ENCODE measurements at regions not wholly inside any gene's neighbourhood (a gene's known extent, or its start where the extent isn't known, plus 50 kb on each side); places are given as distances from the start of the nearest gene placed in this dataset.

DNA sequence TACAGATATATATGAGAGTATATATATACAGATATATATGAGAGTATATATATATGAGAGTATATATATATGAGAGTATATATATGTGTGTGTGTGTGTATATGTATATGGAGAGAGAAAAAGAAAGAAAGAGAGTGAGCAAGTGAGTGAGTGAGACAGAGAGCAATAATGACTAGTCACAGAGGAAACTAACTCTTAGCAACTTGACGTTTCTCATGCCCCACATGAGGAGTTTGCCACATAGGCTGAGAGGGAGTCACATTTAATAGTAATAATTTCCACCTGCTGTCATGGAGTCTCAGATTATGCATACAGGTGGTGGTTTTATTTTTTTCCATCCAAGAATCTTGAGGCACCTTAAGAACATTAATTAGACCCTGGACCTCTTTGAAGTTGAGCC lies 199.9 kb downstream of the GATA3 start:
- DNase-seq (ENCODE audit: low read depth): no peak
- Histone ChIP-seq H3K4me3 (ENCODE audit: low read length) (no peak overlapping the region), H3K36me3 (ENCODE audit: control insufficient read depth, insufficient read depth, low read length, severe bottlenecking) (no peaks in the 10 kb centered on the region), H3K27me3 (replicated peaks; ENCODE audit: control insufficient read depth, insufficient read depth, low read length) (peaks cover 3% of the 10 kb centered on the region), H3K9me3 (ENCODE audit: control insufficient read depth, low read length) (peaks cover 5% of the 10 kb centered on the region), H3K4me1 (ENCODE audit: control insufficient read depth, insufficient read depth, low read length) (no peaks in the 10 kb centered on the region), H3K9ac (ENCODE audit: low read length) (no peak overlapping the region)

GRCh38 chr10:8255301-8255700 lies 200.8 kb downstream of the GATA3 start:
- no peaks in the 10 kb centered on the region for H3K36me3 ChIP-seq (ENCODE audit: control insufficient read depth, insufficient read depth, low read length, severe bottlenecking)
- H3K9ac ChIP-seq (ENCODE audit: low read length): no peak overlapping the region
- peaks cover 3% of the 10 kb centered on the region for H3K27me3 ChIP-seq (replicated peaks; ENCODE audit: control insufficient read depth, insufficient read depth, low read length)
- no peak for DNase-seq (ENCODE audit: low read depth)
- peaks cover 4% of the 10 kb centered on the region for H3K9me3 ChIP-seq (ENCODE audit: control insufficient read depth, low read length)
- H3K4me1 ChIP-seq (ENCODE audit: control insufficient read depth, insufficient read depth, low read length): no peaks in the 10 kb centered on the region
- no peak overlapping the region for H3K4me3 ChIP-seq (ENCODE audit: low read length)

DNA sequence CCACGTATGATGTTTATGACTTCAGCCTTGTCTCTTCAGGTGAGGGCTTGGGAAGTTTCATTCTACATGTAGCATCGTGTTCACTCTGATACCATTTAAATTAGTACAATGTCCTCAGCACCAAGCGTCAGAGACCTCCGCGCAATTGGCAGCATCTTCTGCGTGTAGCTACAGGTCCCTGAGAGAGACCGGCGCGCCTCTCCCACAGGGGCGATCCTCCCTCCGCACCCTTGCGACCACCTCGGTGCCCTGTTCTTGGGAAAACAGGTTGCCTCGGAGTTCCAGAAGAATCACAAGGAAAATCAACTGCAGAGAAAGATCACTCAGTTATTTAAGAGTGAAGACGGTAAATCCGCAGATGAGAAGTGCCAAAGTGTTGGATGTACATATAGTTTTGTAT lies 206.2 kb downstream of the GATA3 start:
- no peaks in the 10 kb centered on the region for H3K4me1 ChIP-seq (ENCODE audit: control insufficient read depth, insufficient read depth, low read length)
- H3K9ac ChIP-seq (ENCODE audit: low read length): no peak overlapping the region
- no peaks in the 10 kb centered on the region for H3K27me3 ChIP-seq (replicated peaks; ENCODE audit: control insufficient read depth, insufficient read depth, low read length)
- no peak for DNase-seq (ENCODE audit: low read depth)
- H3K9me3 ChIP-seq (ENCODE audit: control insufficient read depth, low read length): peaks cover 4% of the 10 kb centered on the region
- no peak overlapping the region for H3K4me3 ChIP-seq (ENCODE audit: low read length)
- H3K36me3 ChIP-seq (ENCODE audit: control insufficient read depth, insufficient read depth, low read length, severe bottlenecking): no peaks in the 10 kb centered on the region

- Histone ChIP-seq H3K27me3 (replicated peaks; ENCODE audit: control insufficient read depth, insufficient read depth, low read length) (no peaks in the 10 kb centered on the region), H3K9ac (ENCODE audit: low read length) (no peak overlapping the region), H3K9me3 (ENCODE audit: control insufficient read depth, low read length) (peaks cover 4% of the 10 kb centered on the region), H3K4me3 (ENCODE audit: low read length) (no peak overlapping the region), H3K36me3 (ENCODE audit: control insufficient read depth, insufficient read depth, low read length, severe bottlenecking) (no peaks in the 10 kb centered on the region), H3K4me1 (ENCODE audit: control insufficient read depth, insufficient read depth, low read length) (no peaks in the 10 kb centered on the region)
- DNase-seq (ENCODE audit: low read depth): no peak
Observed at GRCh38 chr10:8262317-8262716, 207.8 kb downstream of the GATA3 start.

DNA sequence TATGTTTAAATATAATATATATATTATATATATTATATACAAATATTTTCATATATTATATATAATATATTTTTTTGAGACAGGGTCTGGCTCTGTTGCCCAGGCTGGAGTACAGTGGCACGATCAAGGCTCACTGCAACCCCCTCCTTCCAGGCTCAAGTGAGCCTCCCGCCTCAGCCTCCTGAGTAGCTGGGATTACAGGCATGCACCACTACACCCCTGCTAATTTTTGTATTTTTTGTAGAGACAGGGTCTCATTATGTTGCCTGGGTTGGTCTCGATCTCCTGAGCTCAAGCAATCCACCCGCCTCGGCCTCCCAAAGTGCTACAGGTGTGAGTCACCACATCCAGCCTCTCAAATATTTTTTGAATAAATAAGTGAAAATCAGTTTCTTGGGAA lies 215.5 kb downstream of the GATA3 start:
- Histone ChIP-seq H3K4me3 (ENCODE audit: low read length) (no peak overlapping the region), H3K9ac (ENCODE audit: low read length) (no peak overlapping the region), H3K27me3 (replicated peaks; ENCODE audit: control insufficient read depth, insufficient read depth, low read length) (no peaks in the 10 kb centered on the region), H3K4me1 (ENCODE audit: control insufficient read depth, insufficient read depth, low read length) (no peaks in the 10 kb centered on the region), H3K36me3 (ENCODE audit: control insufficient read depth, insufficient read depth, low read length, severe bottlenecking) (no peaks in the 10 kb centered on the region), H3K9me3 (ENCODE audit: control insufficient read depth, low read length) (no peaks in the 10 kb centered on the region)
- no peak for DNase-seq (ENCODE audit: low read depth)

- no peak overlapping the region for H3K4me3 ChIP-seq (ENCODE audit: low read length)
- H3K4me1 ChIP-seq (ENCODE audit: control insufficient read depth, insufficient read depth, low read length): no peaks in the 10 kb centered on the region
- H3K27me3 ChIP-seq (replicated peaks; ENCODE audit: control insufficient read depth, insufficient read depth, low read length): peaks cover 3% of the 10 kb centered on the region
- DNase-seq (ENCODE audit: low read depth): no peak
- H3K9ac ChIP-seq (ENCODE audit: low read length): no peak overlapping the region
- no peaks in the 10 kb centered on the region for H3K9me3 ChIP-seq (ENCODE audit: control insufficient read depth, low read length)
- H3K36me3 ChIP-seq (ENCODE audit: control insufficient read depth, insufficient read depth, low read length, severe bottlenecking): no peaks in the 10 kb centered on the region
Observed at GRCh38 chr10:8272794-8273425, 218.4 kb downstream of the GATA3 start.

- H3K9ac ChIP-seq (ENCODE audit: low read length): no peak overlapping the region
- H3K9me3 ChIP-seq (ENCODE audit: control insufficient read depth, low read length): no peaks in the 10 kb centered on the region
- no peaks in the 10 kb centered on the region for H3K36me3 ChIP-seq (ENCODE audit: control insufficient read depth, insufficient read depth, low read length, severe bottlenecking)
- no peaks in the 10 kb centered on the region for H3K4me1 ChIP-seq (ENCODE audit: control insufficient read depth, insufficient read depth, low read length)
- peaks cover 3% of the 10 kb centered on the region for H3K27me3 ChIP-seq (replicated peaks; ENCODE audit: control insufficient read depth, insufficient read depth, low read length)
- no peak for DNase-seq (ENCODE audit: low read depth)
- H3K4me3 ChIP-seq (ENCODE audit: low read length): no peak overlapping the region
Observed at GRCh38 chr10:8273749-8274148, 219.3 kb downstream of the GATA3 start.

GRCh38 chr10:8275911-8276310 lies 221.4 kb downstream of the GATA3 start:
- no peaks in the 10 kb centered on the region for H3K36me3 ChIP-seq (ENCODE audit: control insufficient read depth, insufficient read depth, low read length, severe bottlenecking)
- no peaks in the 10 kb centered on the region for H3K9me3 ChIP-seq (ENCODE audit: control insufficient read depth, low read length)
- H3K4me1 ChIP-seq (ENCODE audit: control insufficient read depth, insufficient read depth, low read length): peaks cover 4% of the 10 kb centered on the region
- H3K4me3 ChIP-seq (ENCODE audit: low read length): no peak overlapping the region
- H3K9ac ChIP-seq (ENCODE audit: low read length): no peak overlapping the region
- H3K27me3 ChIP-seq (replicated peaks; ENCODE audit: control insufficient read depth, insufficient read depth, low read length): peaks cover 3% of the 10 kb centered on the region
- DNase-seq (ENCODE audit: low read depth): no peak

DNA sequence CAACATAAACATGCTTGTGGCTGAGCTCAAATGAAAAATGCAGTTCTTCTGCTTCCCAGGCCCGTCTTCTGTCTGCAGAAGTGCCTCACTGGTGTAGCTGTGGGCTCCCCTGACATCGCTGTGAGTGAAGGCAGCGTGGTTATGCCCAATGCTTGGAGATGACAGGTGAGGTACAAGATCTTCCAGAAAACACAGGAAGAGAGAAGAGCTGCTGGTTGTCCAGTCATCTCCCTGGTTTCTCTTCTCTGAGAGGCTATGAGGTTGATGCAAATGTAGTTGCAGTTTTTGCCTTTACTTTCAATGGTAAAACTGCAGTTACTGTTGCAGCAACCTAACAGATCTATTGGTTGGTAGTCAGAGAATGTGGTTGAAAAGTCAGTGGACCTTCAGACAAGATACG lies 223.6 kb downstream of the GATA3 start:
- H3K9me3 ChIP-seq (ENCODE audit: control insufficient read depth, low read length): no peaks in the 10 kb centered on the region

DNA sequence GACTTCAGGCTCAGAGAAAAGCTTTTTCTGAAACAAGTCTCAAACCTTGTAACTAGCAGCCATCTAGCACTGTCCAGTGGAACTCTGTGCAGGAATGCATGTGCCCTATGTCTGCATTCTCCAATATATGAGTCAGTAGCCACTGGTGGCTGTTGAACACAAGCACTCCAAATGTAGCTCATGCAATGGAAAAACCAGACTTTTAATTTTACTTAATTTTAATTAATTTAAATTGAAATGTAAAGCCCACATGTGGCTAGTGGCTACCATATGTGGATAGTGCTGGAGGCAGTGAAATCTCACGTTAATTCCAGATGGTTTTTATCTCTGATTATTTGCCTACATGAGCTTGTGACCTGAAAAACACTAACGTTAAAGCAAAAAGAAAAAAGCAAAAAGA lies 225.1 kb downstream of the GATA3 start:
- Histone ChIP-seq H3K4me1 (ENCODE audit: control insufficient read depth, insufficient read depth, low read length) (peaks cover 4% of the 10 kb centered on the region), H3K36me3 (ENCODE audit: control insufficient read depth, insufficient read depth, low read length, severe bottlenecking) (no peaks in the 10 kb centered on the region), H3K4me3 (ENCODE audit: low read length) (no peak overlapping the region), H3K27me3 (replicated peaks; ENCODE audit: control insufficient read depth, insufficient read depth, low read length) (peaks cover 5% of the 10 kb centered on the region), H3K9me3 (ENCODE audit: control insufficient read depth, low read length) (no peaks in the 10 kb centered on the region), H3K9ac (ENCODE audit: low read length) (no peak overlapping the region)
- DNase-seq (ENCODE audit: low read depth): peak; percentile 5

More for the DNA sequence above, 223.6 kb downstream of the GATA3 start:
- Histone ChIP-seq H3K9ac (ENCODE audit: low read length) (no peak overlapping the region), H3K4me3 (ENCODE audit: low read length) (no peak overlapping the region), H3K4me1 (ENCODE audit: control insufficient read depth, insufficient read depth, low read length) (peaks cover 4% of the 10 kb centered on the region), H3K36me3 (ENCODE audit: control insufficient read depth, insufficient read depth, low read length, severe bottlenecking) (no peaks in the 10 kb centered on the region), H3K27me3 (replicated peaks; ENCODE audit: control insufficient read depth, insufficient read depth, low read length) (peaks cover 5% of the 10 kb centered on the region)
- DNase-seq (ENCODE audit: low read depth): no peak

DNA sequence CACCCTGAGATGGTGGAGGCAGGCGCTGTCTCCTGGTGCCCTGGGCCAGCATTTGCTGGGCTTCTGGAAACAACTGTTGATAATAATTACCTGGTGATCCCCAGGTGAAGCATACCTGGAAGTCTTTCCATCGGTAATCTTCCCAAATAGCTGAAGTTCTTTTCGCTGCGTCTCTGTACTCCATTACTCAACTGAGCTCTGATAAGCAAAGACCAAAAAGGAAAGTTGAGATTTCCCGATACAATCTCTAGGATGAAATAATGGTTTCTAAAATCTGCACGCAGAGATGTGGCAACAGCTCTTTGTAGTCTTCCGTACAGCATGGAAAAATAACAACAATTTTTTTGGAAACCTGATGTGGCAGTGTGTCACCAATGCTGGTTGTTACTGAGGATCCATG lies 226.5 kb downstream of the GATA3 start:
- Histone ChIP-seq H3K4me1 (ENCODE audit: control insufficient read depth, insufficient read depth, low read length) (peaks cover 4% of the 10 kb centered on the region), H3K27me3 (replicated peaks; ENCODE audit: control insufficient read depth, insufficient read depth, low read length) (peaks cover 5% of the 10 kb centered on the region), H3K9ac (ENCODE audit: low read length) (no peak overlapping the region), H3K4me3 (ENCODE audit: low read length) (no peak overlapping the region), H3K36me3 (ENCODE audit: control insufficient read depth, insufficient read depth, low read length, severe bottlenecking) (no peaks in the 10 kb centered on the region), H3K9me3 (ENCODE audit: control insufficient read depth, low read length) (no peaks in the 10 kb centered on the region)
- DNase-seq (ENCODE audit: low read depth): no peak

GRCh38 chr10:8282340-8282739 lies 227.9 kb downstream of the GATA3 start:
- Histone ChIP-seq H3K27me3 (replicated peaks; ENCODE audit: control insufficient read depth, insufficient read depth, low read length) (peaks cover 3% of the 10 kb centered on the region), H3K4me1 (ENCODE audit: control insufficient read depth, insufficient read depth, low read length) (peaks cover 4% of the 10 kb centered on the region), H3K9me3 (ENCODE audit: control insufficient read depth, low read length) (no peaks in the 10 kb centered on the region), H3K36me3 (ENCODE audit: control insufficient read depth, insufficient read depth, low read length, severe bottlenecking) (no peaks in the 10 kb centered on the region), H3K9ac (ENCODE audit: low read length) (no peak overlapping the region), H3K4me3 (ENCODE audit: low read length) (no peak overlapping the region)
- DNase-seq (ENCODE audit: low read depth): no peak
